Neural cell (in vitro differentiated cells): ENCODE measurements at regions not wholly inside any gene's neighbourhood (a gene's known extent, or its start where the extent isn't known, plus 50 kb on each side); places are given as distances from the start of the nearest gene placed in this dataset.

ENCODE experiments used
- H2AFZ ChIP-seq: fragments of 200-600, 300-800 bp; sonication (generic), shearing (Covaris generic); 2 replicates; pipeline ENCODE4 v1.6.0; 2014; ENCODE audit warnings: low read depth, mild to moderate bottlenecking, antibody characterized with exemption, low read length, moderate library complexity
- H3F3A ChIP-seq: fragments of 200-600 bp; shearing (Covaris generic); 2 replicates; pipeline ENCODE4 v1.6.1; 2016; ENCODE audit warnings: mild to moderate bottlenecking, moderate library complexity, mixed read lengths, antibody characterized with exemption, low read length; ENCODE audit not compliant: insufficient read depth, poor library complexity, severe bottlenecking
- H3K27ac ChIP-seq: fragments of 200-600, 300-800 bp; sonication (generic), shearing (Covaris generic); 2 replicates; pipeline ENCODE4 v1.5.1; 2014; ENCODE audit warnings: mild to moderate bottlenecking, low read length, moderate library complexity
- H3K27me3 ChIP-seq: fragments of 300-800, 200-600 bp; sonication (generic), shearing (Covaris generic); 2 replicates; pipeline ENCODE4 v1.6.0; 2014; ENCODE audit warnings: mild to moderate bottlenecking, low read depth, low read length, moderate library complexity; ENCODE audit not compliant: insufficient read depth
- H3K36me3 ChIP-seq: fragments of 300-800, 200-600 bp; sonication (generic), shearing (Covaris generic); 2 replicates; pipeline ENCODE4 v1.5.1; 2014; ENCODE audit warnings: mild to moderate bottlenecking, antibody characterized with exemption, low read length, moderate library complexity; ENCODE audit not compliant: insufficient read depth
- H3K4me2 ChIP-seq: fragments of 300-800, 200-600 bp; sonication (generic), shearing (Covaris generic); 2 replicates; pipeline ENCODE4 v1.6.0; 2014; ENCODE audit warnings: mild to moderate bottlenecking, low read length
- H3K4me3 ChIP-seq: fragments of 300-800, 200-600 bp; sonication (generic), shearing (Covaris generic); 2 replicates; pipeline ENCODE4 v1.5.1; 2014; ENCODE audit warnings: mild to moderate bottlenecking, low read length, moderate library complexity
- H3K79me2 ChIP-seq: fragments of 200-600 bp; shearing (Covaris generic); replicated peaks from 2 replicates; pipeline ENCODE4 v1.6.0; 2014; ENCODE audit warnings: mild to moderate bottlenecking, low read length, moderate library complexity; ENCODE audit not compliant: insufficient read depth
- H3K9ac ChIP-seq: fragments of 300-800, 200-600 bp; sonication (generic), shearing (Covaris generic); 2 replicates; pipeline ENCODE4 v1.6.1; 2016; ENCODE audit warnings: mild to moderate bottlenecking, low read length, mixed read lengths
- H3K9me2 ChIP-seq: fragments of 200-600 bp; shearing (Covaris generic); 2 replicates; pipeline ENCODE4 v1.6.1; 2016; ENCODE audit warnings: mild to moderate bottlenecking, low read length, mixed read lengths; ENCODE audit not compliant: insufficient read depth
- H3K9me3 ChIP-seq: fragments of 200-600, 300-800 bp; sonication (generic), shearing (Covaris generic); 2 replicates; pipeline ENCODE4 v1.6.1; 2016; ENCODE audit warnings: mild to moderate bottlenecking, mixed run types, low read length, moderate library complexity, mixed read lengths
- H4K20me1 ChIP-seq: fragments of 200-600 bp; shearing (Covaris generic); 2 replicates; pipeline ENCODE4 v1.6.1; 2016; ENCODE audit warnings: mild to moderate bottlenecking, mixed run types; ENCODE audit not compliant: insufficient read depth
- CTCF ChIP-seq: fragments of 450-650 bp; IDR thresholded peaks from 2 replicates; pipeline ENCODE4 v1.5.1; 2014; ENCODE audit warnings: antibody characterized with exemption, mild to moderate bottlenecking, moderate library complexity; ENCODE audit not compliant: poor library complexity, severe bottlenecking
- EP300 ChIP-seq: fragments of 450-650 bp; conservative IDR thresholded peaks from 2 replicates; pipeline ENCODE4 v1.6.1; 2014; ENCODE audit warnings: antibody characterized with exemption, mild to moderate bottlenecking, moderate library complexity; ENCODE audit not compliant: poor library complexity, severe bottlenecking
- EZH2 ChIP-seq: fragments of 200-600, 300-800 bp; shearing (Covaris generic), sonication (generic); IDR thresholded peaks from 2 replicates; pipeline ENCODE4 v1.6.1; 2014; ENCODE audit warnings: antibody characterized with exemption, low read length, borderline replicate concordance, mild to moderate bottlenecking; ENCODE audit not compliant: insufficient read depth, poor library complexity, severe bottlenecking
- MXI1 ChIP-seq: fragments of 450-650 bp; conservative IDR thresholded peaks from 2 replicates; pipeline ENCODE4 v1.6.1; 2014; ENCODE audit warnings: antibody characterized with exemption, mild to moderate bottlenecking; ENCODE audit not compliant: poor library complexity, severe bottlenecking
- POLR2AphosphoS5 ChIP-seq: IDR thresholded peaks from 2 replicates; pipeline ENCODE4 v1.6.1; 2012
- RAD21 ChIP-seq: fragments of 450-650 bp; conservative IDR thresholded peaks from 2 replicates; pipeline ENCODE4 v1.6.1; 2014; ENCODE audit warnings: antibody characterized with exemption, mild to moderate bottlenecking, moderate library complexity
- REST ChIP-seq: IDR thresholded peaks from 2 replicates; pipeline ENCODE4 v1.6.1; 2012; ENCODE audit warnings: borderline replicate concordance
- SMC3 ChIP-seq: fragments of 450-650 bp; conservative IDR thresholded peaks from 2 replicates; pipeline ENCODE4 v1.6.1; 2014; ENCODE audit warnings: antibody characterized with exemption, mild to moderate bottlenecking, moderate library complexity; ENCODE audit not compliant: poor library complexity
- TAF1 ChIP-seq: IDR thresholded peaks from 2 replicates; pipeline ENCODE4 v1.6.1; 2012; ENCODE audit warnings: low read depth

DNA sequence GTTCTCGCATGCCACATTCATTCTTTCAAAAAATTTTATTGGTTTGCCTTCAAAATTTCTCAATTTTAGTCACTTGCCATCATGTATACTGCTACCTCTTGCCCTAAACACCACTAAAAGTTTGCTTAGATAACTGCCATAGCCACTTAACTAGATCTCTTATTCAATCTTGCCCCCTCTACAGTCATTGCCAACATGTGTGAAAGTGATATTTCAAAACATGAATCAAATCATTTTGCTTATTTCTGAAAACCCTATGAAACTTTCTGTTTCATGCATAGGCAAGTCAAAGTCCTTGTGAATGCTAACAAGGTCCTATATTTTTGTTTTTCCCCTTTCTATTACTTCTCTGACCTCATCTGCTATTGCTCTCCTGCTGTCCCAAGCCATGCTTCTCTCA lies 397.1 kb downstream of the KCNJ3 start:
- Histone ChIP-seq H3K27me3 (no peaks in the 10 kb centered on the region), H3K4me2 (no peak overlapping the region), H3K79me2 (no peaks in the 10 kb centered on the region), H3K9ac (no peak overlapping the region), H3K36me3 (no peaks in the 10 kb centered on the region), H2AFZ (no peak overlapping the region), H3K9me3 (no peaks in the 10 kb centered on the region), H4K20me1 (no peaks in the 10 kb centered on the region), H3K9me2 (no peaks in the 10 kb centered on the region), H3K4me3 (no peak overlapping the region), H3K27ac (no peak overlapping the region), H3F3A (no peaks in the 10 kb centered on the region)
- TF ChIP-seq EP300 (no peak), MXI1 (no peak)

- TF ChIP-seq CTCF = no peak
- no peak for TF ChIP-seq POLR2AphosphoS5
- TF ChIP-seq RAD21 = no peak
- TF ChIP-seq TAF1 = no peak
- no peak for TF ChIP-seq MXI1
- no peak for TF ChIP-seq EZH2
- no peak for TF ChIP-seq REST
- TF ChIP-seq SMC3 = no peak
- TF ChIP-seq EP300 = no peak
- no peaks in the 10 kb centered on the region for H3K9me2 ChIP-seq
- no peak overlapping the region for H3K4me2 ChIP-seq
- no peak overlapping the region for H2AFZ ChIP-seq
- H3K36me3 ChIP-seq = no peaks in the 10 kb centered on the region
- H3K9me3 ChIP-seq = no peaks in the 10 kb centered on the region
- H3K27ac ChIP-seq = no peak overlapping the region
- H3K79me2 ChIP-seq = no peaks in the 10 kb centered on the region
- no peak overlapping the region for H3K9ac ChIP-seq
- no peaks in the 10 kb centered on the region for H4K20me1 ChIP-seq
- no peaks in the 10 kb centered on the region for H3K27me3 ChIP-seq
- H3K4me3 ChIP-seq = no peak overlapping the region
- H3F3A ChIP-seq = no peaks in the 10 kb centered on the region
Measured at GRCh38 chr2:155080373-155080772, 381.9 kb downstream of the KCNJ3 start.

GRCh38 chr2:155070489-155070888 lies 372.0 kb downstream of the KCNJ3 start:
- H3K9me3 ChIP-seq = no peaks in the 10 kb centered on the region
- H3K9me2 ChIP-seq = no peaks in the 10 kb centered on the region
- no peak overlapping the region for H3K27ac ChIP-seq
- H3K4me3 ChIP-seq = no peak overlapping the region
- no peaks in the 10 kb centered on the region for H3F3A ChIP-seq
- no peaks in the 10 kb centered on the region for H4K20me1 ChIP-seq
- H3K4me2 ChIP-seq = no peak overlapping the region
- H3K79me2 ChIP-seq = no peaks in the 10 kb centered on the region
- H3K27me3 ChIP-seq = no peaks in the 10 kb centered on the region
- TF ChIP-seq MXI1 (no peak), TAF1 (no peak), REST (no peak)
- no peaks in the 10 kb centered on the region for H3K36me3 ChIP-seq
- H3K9ac ChIP-seq = no peak overlapping the region
- H2AFZ ChIP-seq = no peak overlapping the region
